ENCODE measurements at regions not wholly inside any gene's neighbourhood (a gene's known extent, or its start where the extent isn't known, plus 50 kb on each side); places are given as distances from the start of the nearest gene placed in this dataset.
"Not testable (repeated sequence)": the region's sequence is repeated elsewhere in the genome, so short reads cannot be mapped to it uniquely, and the experiment has no call there.

- Histone ChIP-seq H3K9me3 (ENCODE audit: control insufficient read depth, low read length) (no peaks in the 10 kb centered on the region), H3K9ac (ENCODE audit: low read length) (no peak overlapping the region), H3K4me1 (ENCODE audit: control insufficient read depth, insufficient read depth, low read length) (no peaks in the 10 kb centered on the region), H3K4me3 (ENCODE audit: low read length) (no peak overlapping the region), H3K27me3 (replicated peaks; ENCODE audit: control insufficient read depth, insufficient read depth, low read length) (no peaks in the 10 kb centered on the region), H3K36me3 (ENCODE audit: control insufficient read depth, insufficient read depth, low read length, severe bottlenecking) (no peaks in the 10 kb centered on the region)
- DNase-seq (ENCODE audit: low read depth), result no peak
Measured at GRCh38 chr2:94602466-94602865, 268.8 kb upstream of the TEKT4 start.

GRCh38 chr2:94622113-94622618, 249.1 kb upstream of the TEKT4 start:
- no peaks in the 10 kb centered on the region for H3K9me3 ChIP-seq (ENCODE audit: control insufficient read depth, low read length)
- H3K4me3 ChIP-seq (ENCODE audit: low read length), result no peak overlapping the region
- H3K9ac ChIP-seq (ENCODE audit: low read length), result no peak overlapping the region
- no peaks in the 10 kb centered on the region for H3K36me3 ChIP-seq (ENCODE audit: control insufficient read depth, insufficient read depth, low read length, severe bottlenecking)
- H3K27me3 ChIP-seq (replicated peaks; ENCODE audit: control insufficient read depth, insufficient read depth, low read length), result no peaks in the 10 kb centered on the region
- DNase-seq (ENCODE audit: low read depth), result no peak
- H3K4me1 ChIP-seq (ENCODE audit: control insufficient read depth, insufficient read depth, low read length), result no peaks in the 10 kb centered on the region

- not testable (repeated sequence) for DNase-seq (ENCODE audit: low read depth); H3K9me3 ChIP-seq (ENCODE audit: control insufficient read depth, low read length); H3K36me3 ChIP-seq (ENCODE audit: control insufficient read depth, insufficient read depth, low read length, severe bottlenecking); H3K4me1 ChIP-seq (ENCODE audit: control insufficient read depth, insufficient read depth, low read length); H3K27me3 ChIP-seq (replicated peaks; ENCODE audit: control insufficient read depth, insufficient read depth, low read length); H3K9ac ChIP-seq (ENCODE audit: low read length); H3K4me3 ChIP-seq (ENCODE audit: low read length)
Measured at GRCh38 chr2:94628953-94629352, 242.3 kb upstream of the TEKT4 start.

- not testable (repeated sequence) for H3K27me3 ChIP-seq (replicated peaks; ENCODE audit: control insufficient read depth, insufficient read depth, low read length); H3K4me3 ChIP-seq (ENCODE audit: low read length); H3K9me3 ChIP-seq (ENCODE audit: control insufficient read depth, low read length); H3K36me3 ChIP-seq (ENCODE audit: control insufficient read depth, insufficient read depth, low read length, severe bottlenecking); DNase-seq (ENCODE audit: low read depth); H3K9ac ChIP-seq (ENCODE audit: low read length); H3K4me1 ChIP-seq (ENCODE audit: control insufficient read depth, insufficient read depth, low read length)
Measured at GRCh38 chr2:94641397-94641796, 229.8 kb upstream of the TEKT4 start.

- H3K4me3 ChIP-seq (ENCODE audit: low read length); DNase-seq (ENCODE audit: low read depth); H3K36me3 ChIP-seq (ENCODE audit: control insufficient read depth, insufficient read depth, low read length, severe bottlenecking); H3K9me3 ChIP-seq (ENCODE audit: control insufficient read depth, low read length); H3K27me3 ChIP-seq (replicated peaks; ENCODE audit: control insufficient read depth, insufficient read depth, low read length); H3K4me1 ChIP-seq (ENCODE audit: control insufficient read depth, insufficient read depth, low read length); H3K9ac ChIP-seq (ENCODE audit: low read length): not testable (repeated sequence)
Measured at GRCh38 chr2:94652131-94652530, 219.1 kb upstream of the TEKT4 start.

- H3K4me1 ChIP-seq (ENCODE audit: control insufficient read depth, insufficient read depth, low read length); DNase-seq (ENCODE audit: low read depth); H3K36me3 ChIP-seq (ENCODE audit: control insufficient read depth, insufficient read depth, low read length, severe bottlenecking); H3K9ac ChIP-seq (ENCODE audit: low read length); H3K27me3 ChIP-seq (replicated peaks; ENCODE audit: control insufficient read depth, insufficient read depth, low read length); H3K4me3 ChIP-seq (ENCODE audit: low read length); H3K9me3 ChIP-seq (ENCODE audit: control insufficient read depth, low read length): not testable (repeated sequence)
Measured at GRCh38 chr2:94669858-94670257, 201.4 kb upstream of the TEKT4 start.

- not testable (repeated sequence) for H3K4me3 ChIP-seq (ENCODE audit: low read length); DNase-seq (ENCODE audit: low read depth); H3K36me3 ChIP-seq (ENCODE audit: control insufficient read depth, insufficient read depth, low read length, severe bottlenecking); H3K4me1 ChIP-seq (ENCODE audit: control insufficient read depth, insufficient read depth, low read length); H3K9ac ChIP-seq (ENCODE audit: low read length); H3K27me3 ChIP-seq (replicated peaks; ENCODE audit: control insufficient read depth, insufficient read depth, low read length); H3K9me3 ChIP-seq (ENCODE audit: control insufficient read depth, low read length)
Measured at GRCh38 chr2:94694236-94694635, 177.0 kb upstream of the TEKT4 start.

GRCh38 chr2:94708982-94709381, 162.2 kb upstream of the TEKT4 start:
- H3K9me3 ChIP-seq (ENCODE audit: control insufficient read depth, low read length); H3K4me1 ChIP-seq (ENCODE audit: control insufficient read depth, insufficient read depth, low read length): not testable (repeated sequence)

GRCh38 chr2:94725543-94725942, 145.7 kb upstream of the TEKT4 start:
- Histone ChIP-seq H3K4me3 (ENCODE audit: low read length) (no peak overlapping the region), H3K36me3 (ENCODE audit: control insufficient read depth, insufficient read depth, low read length, severe bottlenecking) (no peaks in the 10 kb centered on the region)

More at GRCh38 chr2:94708982-94709381, 162.2 kb upstream of the TEKT4 start:
- H3K9ac ChIP-seq (ENCODE audit: low read length); H3K27me3 ChIP-seq (replicated peaks; ENCODE audit: control insufficient read depth, insufficient read depth, low read length); H3K4me3 ChIP-seq (ENCODE audit: low read length); DNase-seq (ENCODE audit: low read depth); H3K36me3 ChIP-seq (ENCODE audit: control insufficient read depth, insufficient read depth, low read length, severe bottlenecking): not testable (repeated sequence)

GRCh38 chr2:94735536-94735935, 135.7 kb upstream of the TEKT4 start:
- not testable (repeated sequence) for H3K36me3 ChIP-seq (ENCODE audit: control insufficient read depth, insufficient read depth, low read length, severe bottlenecking); H3K4me3 ChIP-seq (ENCODE audit: low read length); DNase-seq (ENCODE audit: low read depth)

More at GRCh38 chr2:94725543-94725942, 145.7 kb upstream of the TEKT4 start:
- Histone ChIP-seq H3K9ac (ENCODE audit: low read length) (no peak overlapping the region), H3K9me3 (ENCODE audit: control insufficient read depth, low read length) (no peaks in the 10 kb centered on the region), H3K4me1 (ENCODE audit: control insufficient read depth, insufficient read depth, low read length) (no peaks in the 10 kb centered on the region), H3K27me3 (replicated peaks; ENCODE audit: control insufficient read depth, insufficient read depth, low read length) (no peaks in the 10 kb centered on the region)
- DNase-seq (ENCODE audit: low read depth), result no peak

GRCh38 chr2:94737145-94737544, 134.1 kb upstream of the TEKT4 start:
- not testable (repeated sequence) for H3K4me3 ChIP-seq (ENCODE audit: low read length); H3K27me3 ChIP-seq (replicated peaks; ENCODE audit: control insufficient read depth, insufficient read depth, low read length); H3K36me3 ChIP-seq (ENCODE audit: control insufficient read depth, insufficient read depth, low read length, severe bottlenecking); H3K9me3 ChIP-seq (ENCODE audit: control insufficient read depth, low read length); DNase-seq (ENCODE audit: low read depth); H3K9ac ChIP-seq (ENCODE audit: low read length); H3K4me1 ChIP-seq (ENCODE audit: control insufficient read depth, insufficient read depth, low read length)

More at GRCh38 chr2:94735536-94735935, 135.7 kb upstream of the TEKT4 start:
- H3K9ac ChIP-seq (ENCODE audit: low read length); H3K9me3 ChIP-seq (ENCODE audit: control insufficient read depth, low read length); H3K4me1 ChIP-seq (ENCODE audit: control insufficient read depth, insufficient read depth, low read length); H3K27me3 ChIP-seq (replicated peaks; ENCODE audit: control insufficient read depth, insufficient read depth, low read length): not testable (repeated sequence)

GRCh38 chr2:94737736-94738342, 133.4 kb upstream of the TEKT4 start:
- not testable (repeated sequence) for H3K9me3 ChIP-seq (ENCODE audit: control insufficient read depth, low read length); H3K9ac ChIP-seq (ENCODE audit: low read length); H3K4me1 ChIP-seq (ENCODE audit: control insufficient read depth, insufficient read depth, low read length); H3K4me3 ChIP-seq (ENCODE audit: low read length); H3K36me3 ChIP-seq (ENCODE audit: control insufficient read depth, insufficient read depth, low read length, severe bottlenecking); H3K27me3 ChIP-seq (replicated peaks; ENCODE audit: control insufficient read depth, insufficient read depth, low read length); DNase-seq (ENCODE audit: low read depth)

All from adipocyte (in vitro differentiated cells).